SW 1271 (cell line): ENCODE measurements at regions not wholly inside any gene's neighbourhood (a gene's known extent, or its start where the extent isn't known, plus 50 kb on each side); places are given as distances from the start of the nearest gene placed in this dataset.
A peak's percentile ranks its signal among the peaks of the same experiment; 100 is the strongest.
"Not testable (repeated sequence)": the region's sequence is repeated elsewhere in the genome, so short reads cannot be mapped to it uniquely, and the experiment has no call there.

ENCODE experiments used
- DNase-seq, 2 experiments: peaks; one replicate each; lab custom pipeline; 2025; lab: John Stamatoyannopoulos, UW

DNA sequence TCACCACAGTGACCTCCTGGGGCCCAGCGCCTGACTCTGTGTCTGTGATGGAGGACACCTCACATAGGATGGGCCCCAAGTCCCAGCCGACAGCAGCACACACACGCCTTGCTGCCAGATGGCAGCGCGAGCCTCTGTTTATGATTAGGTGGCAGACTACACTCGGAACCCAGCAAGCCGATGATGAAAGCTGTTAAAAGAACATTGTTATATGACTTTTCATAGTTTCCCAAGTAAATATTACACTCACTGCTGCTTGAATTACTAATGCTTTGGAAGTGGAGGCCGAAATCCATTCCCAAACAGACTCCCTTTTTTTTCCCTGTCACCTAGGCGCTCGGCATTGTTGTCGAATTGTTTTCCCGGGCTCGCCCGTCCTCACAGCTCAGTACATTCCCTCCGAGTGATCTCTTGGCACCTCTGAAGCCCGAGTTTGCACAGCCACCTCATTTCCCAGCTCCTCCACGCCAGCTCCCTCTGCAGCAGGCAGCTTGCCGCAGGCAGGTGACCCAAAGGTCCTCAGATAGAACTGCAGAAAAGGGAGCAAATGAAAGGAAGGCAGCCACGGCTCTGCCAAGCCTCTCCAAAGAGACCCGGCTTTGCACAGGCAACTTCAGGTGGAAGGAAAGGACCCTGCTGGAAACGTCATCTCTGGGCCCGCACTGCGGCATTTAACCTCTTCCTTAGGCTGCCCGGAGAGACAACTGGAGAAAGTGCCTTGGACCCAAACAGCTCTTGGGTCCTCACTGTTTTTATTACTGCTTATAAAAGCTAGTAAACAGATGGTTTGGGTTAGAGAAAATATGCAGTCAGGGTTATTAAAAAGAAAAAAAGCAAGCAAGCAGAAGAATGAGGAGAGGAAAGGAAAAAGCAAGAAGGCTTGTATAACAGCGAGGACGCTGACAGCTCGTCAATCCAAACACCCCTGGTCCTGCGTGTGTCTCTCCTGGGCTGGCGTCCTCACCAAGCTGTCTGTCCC is 72.2 kb upstream of the SLC25A33 start:
- no peak for DNase-seq

DNA sequence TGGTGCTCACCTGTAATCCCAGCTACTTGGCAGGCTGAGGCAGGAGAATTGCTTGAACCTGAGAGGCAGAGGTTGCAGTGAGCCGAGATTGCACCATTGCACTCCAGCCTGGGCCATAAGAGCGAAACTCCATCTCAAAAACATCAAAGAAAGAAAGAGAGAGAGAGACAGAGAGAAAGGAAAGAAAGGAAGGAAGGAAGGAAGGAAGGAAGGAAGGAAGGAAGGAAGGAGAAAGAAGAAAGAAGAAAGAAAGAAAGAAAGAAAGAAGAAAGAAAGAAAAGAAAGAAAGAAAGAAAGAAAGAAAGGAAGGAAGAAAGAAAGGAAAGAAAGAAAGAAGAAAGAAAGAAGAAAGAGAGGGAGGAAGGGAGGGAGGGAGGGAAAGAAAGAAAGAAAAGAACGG is 69.4 kb upstream of the SLC25A33 start:
- not testable (repeated sequence) for DNase-seq

DNA sequence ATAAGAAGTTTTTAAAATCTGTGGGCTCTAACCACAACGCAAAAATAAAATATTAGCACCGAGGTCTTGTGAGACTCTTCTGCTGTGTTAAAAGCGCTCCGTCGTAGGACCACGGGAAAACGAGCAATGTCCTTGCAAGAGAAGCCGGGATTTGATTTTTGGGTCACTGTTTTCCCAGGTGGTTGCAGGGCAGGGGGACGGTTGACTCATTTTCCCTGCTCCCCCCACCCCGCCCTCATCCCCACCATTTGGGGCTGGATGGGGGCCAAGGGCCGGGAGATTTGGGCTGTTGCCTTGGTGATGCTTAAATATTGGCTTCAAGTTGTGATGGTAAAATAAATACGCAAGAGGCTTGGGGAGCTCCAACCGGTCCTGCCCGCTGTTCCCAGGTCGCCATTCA is 67.6 kb upstream of the SLC25A33 start:
- no peak for DNase-seq

DNA sequence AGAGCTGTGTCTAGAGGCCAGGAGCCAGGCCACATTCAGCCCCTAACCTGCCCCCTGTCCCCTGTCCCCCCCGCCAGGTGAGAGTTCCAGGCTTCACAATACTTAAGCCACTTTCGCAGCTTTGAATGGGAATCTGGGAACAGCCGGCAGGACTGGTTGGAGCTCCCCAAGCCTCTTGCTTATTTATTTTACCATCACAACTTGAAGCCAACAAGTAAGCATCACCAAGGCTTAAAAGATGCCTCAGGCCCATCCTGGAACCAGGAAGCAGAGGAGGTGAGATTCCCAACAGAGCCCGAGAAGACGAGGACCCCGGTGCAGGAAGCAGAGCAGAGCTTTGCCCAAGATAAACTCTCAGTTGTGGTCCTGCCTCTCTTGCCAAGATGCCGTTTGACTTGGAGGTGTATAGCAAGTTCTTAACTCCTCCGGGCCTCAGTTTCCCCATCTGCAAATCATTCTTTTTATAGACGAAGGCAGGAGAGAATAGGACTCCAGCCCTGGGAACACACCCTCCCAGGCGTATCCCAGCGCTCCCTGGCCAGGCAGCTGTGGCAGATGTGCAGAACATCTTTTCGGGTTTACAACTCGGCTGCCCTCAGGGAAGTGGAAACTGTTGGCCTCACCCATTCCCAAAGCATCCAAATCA is 66.8 kb upstream of the SLC25A33 start:
- no peak for DNase-seq

DNA sequence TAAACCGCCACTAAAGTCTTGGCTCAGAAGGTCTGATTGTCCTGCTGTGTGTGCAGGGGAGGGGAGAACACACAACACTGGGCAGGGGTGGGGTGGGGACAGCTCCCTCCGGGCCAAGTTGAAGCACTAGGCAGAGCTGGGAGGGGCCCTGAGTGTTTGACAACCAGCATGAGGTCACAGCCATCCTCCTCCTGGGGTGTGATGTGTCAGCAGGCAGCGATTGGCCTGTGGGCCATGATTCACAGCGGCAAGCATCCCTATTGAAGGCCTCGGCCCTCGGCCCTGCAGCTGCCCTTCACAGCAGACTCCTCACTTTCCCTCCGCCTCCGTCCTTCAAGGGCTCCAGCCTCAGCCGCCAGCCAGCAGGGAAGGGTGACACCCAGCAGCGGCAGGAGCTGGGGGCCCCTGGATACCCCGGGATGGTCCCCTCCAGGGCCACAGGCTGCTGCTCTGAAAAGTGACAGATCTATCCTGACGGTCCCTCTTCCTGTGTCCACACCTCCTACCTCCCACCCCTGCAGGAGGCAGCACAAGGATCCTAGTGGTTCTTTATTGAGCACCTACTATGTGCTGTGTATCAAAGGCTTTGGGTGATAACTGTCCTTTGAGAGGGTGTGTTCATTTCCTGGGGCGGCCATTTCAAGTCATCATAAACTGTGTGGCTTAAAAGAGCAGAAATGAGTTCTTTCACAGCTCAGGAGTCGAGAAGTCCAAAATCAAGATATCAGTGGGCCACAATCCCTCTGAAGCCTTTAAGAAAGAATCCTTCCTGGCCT is 66.0 kb upstream of the SLC25A33 start:
- DNase-seq: peak in 1 of 2 experiments; percentile 4

DNA sequence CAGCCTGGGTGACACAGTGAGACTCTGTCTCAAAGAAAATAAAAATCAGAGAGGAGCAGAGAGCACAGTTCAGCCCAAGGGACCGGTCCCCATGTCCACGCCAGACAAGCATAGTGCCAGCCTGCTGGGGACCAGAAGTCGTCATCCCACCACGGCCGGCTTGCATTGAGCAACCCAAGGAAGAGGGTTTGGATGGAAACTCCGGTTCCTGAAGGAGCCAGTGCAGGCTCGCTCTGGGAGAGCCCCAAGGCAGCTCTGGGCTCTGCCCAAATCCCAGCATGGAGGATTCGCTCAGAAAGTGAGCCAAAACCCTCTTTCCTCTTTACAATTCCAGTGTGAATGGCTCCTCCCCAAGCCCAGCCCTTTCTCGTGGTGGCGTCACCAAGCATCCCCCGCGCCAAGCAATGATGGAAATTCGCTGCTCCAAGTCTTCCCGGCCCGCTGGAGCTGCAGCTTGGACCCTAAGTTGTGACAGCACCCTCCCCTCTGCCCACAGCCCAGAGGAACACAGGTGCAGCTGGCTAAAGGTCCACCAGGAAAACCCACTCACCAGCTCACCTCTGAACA is 64.1 kb upstream of the SLC25A33 start:
- DNase-seq: no peak

DNA sequence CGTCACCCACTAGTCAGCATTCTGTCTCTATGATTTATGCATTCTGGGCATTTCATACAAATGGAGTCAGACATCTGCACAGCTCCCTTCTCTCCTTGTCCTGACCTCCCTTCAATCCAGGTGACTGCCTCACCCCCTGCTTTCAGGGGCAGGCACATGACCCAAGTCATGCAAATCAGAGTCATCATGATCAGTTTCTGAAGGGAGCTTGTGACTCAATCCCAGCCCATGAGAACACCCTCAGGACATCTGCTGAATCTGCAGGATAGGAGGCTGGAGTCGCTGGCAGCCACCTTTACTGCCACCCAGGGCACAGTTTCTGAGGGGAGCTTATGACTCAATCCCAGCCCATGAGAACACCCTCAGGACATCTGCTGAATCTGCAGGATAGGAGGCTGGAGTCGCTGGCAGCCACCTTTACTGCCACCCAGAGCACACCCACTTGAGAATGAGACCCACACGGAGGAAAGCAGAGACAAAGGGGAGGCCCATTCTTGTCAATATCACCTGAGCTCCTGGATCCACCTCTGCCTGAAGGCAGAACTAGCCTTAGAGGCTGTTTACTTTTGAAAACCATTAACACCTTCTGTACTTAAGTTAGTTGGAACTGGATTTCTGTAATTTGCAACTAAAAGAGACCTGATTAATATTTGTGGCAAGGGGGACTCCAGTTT is 62.3 kb upstream of the SLC25A33 start:
- DNase-seq: no peak

DNA sequence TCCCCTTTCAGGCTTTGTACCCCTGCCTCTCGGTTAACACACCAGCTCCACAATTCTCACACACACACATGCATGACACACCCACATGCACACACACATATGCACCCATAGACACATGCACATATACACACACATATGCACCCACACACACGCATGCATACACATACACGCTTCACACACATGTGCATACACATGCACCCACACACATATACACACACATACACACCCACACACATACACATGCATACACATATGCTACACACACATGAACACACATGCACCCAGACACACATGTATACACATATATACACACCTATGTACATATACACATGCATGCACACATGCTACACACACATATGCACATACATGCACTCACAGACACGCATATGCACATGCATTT is 61.7 kb upstream of the SLC25A33 start:
- DNase-seq: no peak

DNA sequence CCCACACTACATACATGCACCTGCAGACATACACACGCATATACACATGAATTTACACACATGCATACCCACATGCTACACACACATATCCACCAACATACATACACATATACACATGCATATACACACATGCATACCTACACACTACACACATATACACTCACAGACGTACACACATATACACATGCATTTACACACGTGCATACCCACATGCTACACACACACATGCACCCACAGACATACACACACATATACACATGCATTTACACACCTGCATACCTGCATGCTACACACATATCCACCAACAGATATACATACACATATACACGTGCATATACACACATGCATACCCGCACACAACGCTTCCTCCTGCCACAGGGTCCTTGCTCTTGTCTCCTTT is 61.2 kb upstream of the SLC25A33 start:
- no peak for DNase-seq

DNA sequence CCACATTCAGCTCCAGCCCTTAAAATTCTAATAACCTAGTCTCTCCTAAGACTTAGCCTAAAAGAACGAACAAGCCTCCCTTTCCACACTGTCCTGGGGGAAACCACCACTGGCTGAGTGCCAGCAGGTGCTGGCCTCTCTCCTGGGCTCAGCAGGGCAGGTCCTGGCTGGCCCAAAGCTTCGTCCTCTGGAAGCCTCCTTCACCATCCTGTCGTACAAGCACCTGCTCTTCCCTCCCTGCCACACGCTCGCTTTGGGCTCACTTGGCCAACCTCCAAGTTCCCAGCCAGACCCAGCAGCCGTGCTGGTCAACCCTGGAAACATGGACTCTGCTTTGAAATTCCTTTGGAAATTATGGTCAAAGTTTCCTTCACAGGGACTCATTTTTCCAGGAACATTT is 58.2 kb upstream of the SLC25A33 start:
- DNase-seq: no peak

DNA sequence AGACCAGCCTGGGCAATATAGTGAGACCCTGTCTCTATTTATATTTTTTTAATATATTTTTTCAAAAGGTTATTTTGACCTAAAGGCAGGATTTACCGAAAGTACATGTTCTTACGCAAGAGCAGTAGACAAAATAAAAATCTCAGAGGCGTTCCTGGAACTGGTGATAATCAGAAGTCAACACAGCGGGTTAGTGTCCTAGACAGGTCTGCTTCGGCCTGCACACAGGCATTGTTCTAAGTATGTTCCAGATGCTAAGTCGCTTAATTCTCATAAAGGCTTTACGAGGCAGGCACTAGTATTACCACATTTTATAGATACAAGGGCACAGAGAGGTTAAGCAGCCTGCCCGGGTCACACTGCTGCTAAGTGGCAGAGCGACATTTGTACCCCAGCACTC is 56.9 kb upstream of the SLC25A33 start:
- no peak for DNase-seq

DNA sequence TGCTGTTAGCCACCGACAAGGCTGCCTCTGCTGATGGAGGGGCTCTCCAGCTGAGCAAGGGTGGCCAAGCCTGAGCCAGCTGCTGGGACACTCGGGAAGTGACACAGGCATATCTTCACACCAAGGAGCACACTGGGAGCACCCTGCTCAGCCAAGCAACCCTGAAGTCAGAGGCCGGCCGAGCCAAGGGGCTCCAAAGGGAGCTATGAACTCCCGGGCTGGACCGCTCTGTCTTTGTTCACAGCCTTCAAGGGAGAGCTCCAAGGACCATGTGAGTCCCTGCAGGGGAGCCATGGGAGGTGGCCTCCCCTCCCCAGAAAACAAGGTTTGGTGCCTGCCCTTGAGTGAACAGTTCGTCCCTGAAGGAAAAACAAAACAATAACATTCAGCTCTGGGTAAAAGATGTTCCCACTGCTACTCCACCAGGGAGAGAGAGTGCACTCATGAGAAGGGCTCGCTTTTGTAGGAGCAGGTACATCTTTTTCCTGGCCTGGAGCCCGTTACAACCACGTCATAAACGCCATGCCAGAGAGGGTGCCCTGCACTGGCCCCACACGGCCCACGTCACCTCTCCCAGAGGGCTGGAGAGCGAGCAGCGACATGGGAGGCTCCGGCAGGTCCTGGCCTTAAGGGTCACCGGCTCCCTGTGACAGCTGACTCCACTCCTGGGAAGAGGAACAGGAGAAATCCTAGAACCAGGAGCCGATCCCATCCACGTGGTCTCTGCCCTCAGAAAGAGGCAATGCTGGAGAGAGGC is 56.3 kb upstream of the SLC25A33 start:
- no peak for DNase-seq

DNA sequence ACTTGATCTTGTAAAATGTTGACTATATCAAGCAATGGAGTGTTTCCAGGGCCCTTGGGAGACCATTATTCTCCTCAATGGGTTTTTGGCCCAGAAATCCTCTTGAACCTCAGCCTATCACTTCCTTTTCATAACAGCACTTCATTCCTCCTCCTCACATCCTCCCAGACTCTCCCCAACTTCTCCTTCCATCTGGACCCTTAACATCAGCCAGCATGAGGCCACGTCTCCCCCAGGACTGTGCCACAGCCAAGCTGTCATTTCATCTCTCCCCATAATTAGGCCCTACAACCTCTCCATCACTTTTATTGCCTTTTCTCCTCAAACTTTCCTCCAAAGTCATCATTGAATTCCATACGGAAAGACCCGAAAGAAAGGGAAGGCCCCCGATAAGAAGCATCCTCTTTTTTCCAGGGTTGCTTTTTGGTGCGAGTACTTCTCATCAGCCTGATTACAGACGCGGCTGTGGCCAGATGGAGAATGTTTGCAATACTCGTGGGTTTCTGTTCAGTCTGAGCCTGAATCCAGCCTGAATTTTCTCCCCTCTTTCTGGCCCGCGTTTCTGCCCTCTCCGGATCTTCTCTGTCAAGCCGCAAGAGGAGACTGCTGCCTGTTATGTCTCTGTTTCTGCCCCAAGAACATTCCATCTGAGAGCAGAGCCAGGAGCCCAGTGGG is 52.7 kb upstream of the SLC25A33 start:
- no peak for DNase-seq
